Large intestine (tissue), 3 donors: ENCODE measurements at regions not wholly inside any gene's neighbourhood (a gene's known extent, or its start where the extent isn't known, plus 50 kb on each side); places are given as distances from the start of the nearest gene placed in this dataset.

Source experiments
- DNase-seq, 2 donors: peaks; one replicate each; pipeline versions ENCODE4 v3.0.0 to v3.0.0-alpha.2; 2013
- H3K27ac ChIP-seq: one replicate; pipeline ENCODE4 v1.5.1; 2013; ENCODE audit warnings: low read length
- H3K27me3 ChIP-seq: 2 replicates; pipeline ENCODE4 v1.6.1; 2013; ENCODE audit warnings: low read length; ENCODE audit not compliant: control insufficient read depth, insufficient read depth
- H3K36me3 ChIP-seq: 2 replicates; pipeline ENCODE4 v1.6.1; 2013; ENCODE audit warnings: low read length; ENCODE audit not compliant: control insufficient read depth, insufficient read depth
- H3K4me1 ChIP-seq: one replicate; pipeline ENCODE4 v1.6.1; 2013; ENCODE audit warnings: low read length; ENCODE audit not compliant: control insufficient read depth, insufficient read depth
- H3K4me3 ChIP-seq: one replicate; pipeline ENCODE4 v1.5.1; 2013; ENCODE audit warnings: low read length
- H3K9me3 ChIP-seq: one replicate; pipeline ENCODE4 v1.6.1; 2013; ENCODE audit warnings: mild to moderate bottlenecking, low read depth, low read length, moderate library complexity; ENCODE audit not compliant: control insufficient read depth
- WGBS: methylation state at CpG from one replicate; pipeline ENCODE4 v1.1.5; 2013; ENCODE audit warnings: low lambda C conversion rate; ENCODE audit not compliant: insufficient coverage; 5-methylcytosine and 5-hydroxymethylcytosine counted together

GRCh38 chr3:78398401-78398800, 1358.5 kb downstream of the ROBO2 start:
- H3K4me1 ChIP-seq: no peaks in the 10 kb centered on the region
- 80% methylated on average over 1 of the region's 2 CpGs for WGBS

GRCh38 chr3:78402720-78403119, 1362.8 kb downstream of the ROBO2 start:
- Histone ChIP-seq H3K36me3 (no peaks in the 10 kb centered on the region), H3K27me3 (no peaks in the 10 kb centered on the region), H3K4me3 (no peak overlapping the region), H3K9me3 (no peaks in the 10 kb centered on the region), H3K27ac (no peak overlapping the region), H3K4me1 (no peaks in the 10 kb centered on the region)
- no peak for DNase-seq
- no CpG with 5 or more reads among the region's 1 CpG for WGBS

More at GRCh38 chr3:78398401-78398800, 1358.5 kb downstream of the ROBO2 start:
- no peak for DNase-seq
- Histone ChIP-seq H3K9me3 (no peaks in the 10 kb centered on the region), H3K27me3 (no peaks in the 10 kb centered on the region), H3K4me3 (no peak overlapping the region), H3K36me3 (no peaks in the 10 kb centered on the region), H3K27ac (no peak overlapping the region)

GRCh38 chr3:78405745-78406144, 1362.1 kb downstream of the ROBO1 start:
- no peaks in the 10 kb centered on the region for H3K36me3 ChIP-seq
- WGBS: 72% methylated on average over 3 of the region's 3 CpGs
- H3K27me3 ChIP-seq: no peaks in the 10 kb centered on the region
- no peaks in the 10 kb centered on the region for H3K4me1 ChIP-seq
- no peak overlapping the region for H3K27ac ChIP-seq
- H3K9me3 ChIP-seq: no peaks in the 10 kb centered on the region
- no peak for DNase-seq
- no peak overlapping the region for H3K4me3 ChIP-seq

GRCh38 chr3:78406396-78406795, 1361.4 kb downstream of the ROBO1 start:
- DNase-seq: no peak
- no peaks in the 10 kb centered on the region for H3K27me3 ChIP-seq
- H3K4me1 ChIP-seq: no peaks in the 10 kb centered on the region
- no peak overlapping the region for H3K27ac ChIP-seq
- no peaks in the 10 kb centered on the region for H3K36me3 ChIP-seq
- H3K9me3 ChIP-seq: no peaks in the 10 kb centered on the region
- 100% methylated on average over 1 of the region's 2 CpGs for WGBS
- no peak overlapping the region for H3K4me3 ChIP-seq

GRCh38 chr3:78410077-78410476, 1357.7 kb downstream of the ROBO1 start:
- no peaks in the 10 kb centered on the region for H3K9me3 ChIP-seq
- DNase-seq: no peak
- no CpG with 5 or more reads among the region's 2 CpGs for WGBS
- H3K27ac ChIP-seq: no peak overlapping the region
- no peak overlapping the region for H3K4me3 ChIP-seq
- no peaks in the 10 kb centered on the region for H3K4me1 ChIP-seq
- no peaks in the 10 kb centered on the region for H3K27me3 ChIP-seq
- no peaks in the 10 kb centered on the region for H3K36me3 ChIP-seq

- no peak overlapping the region for H3K27ac ChIP-seq
- H3K36me3 ChIP-seq: no peaks in the 10 kb centered on the region
- no peaks in the 10 kb centered on the region for H3K27me3 ChIP-seq
- no peaks in the 10 kb centered on the region for H3K9me3 ChIP-seq
- DNase-seq: no peak
- no peaks in the 10 kb centered on the region for H3K4me1 ChIP-seq
- 50% methylated on average over 1 of the region's 2 CpGs for WGBS
- H3K4me3 ChIP-seq: no peak overlapping the region
Measured at GRCh38 chr3:78414261-78414660, 1353.5 kb downstream of the ROBO1 start.

- H3K9me3 ChIP-seq: no peaks in the 10 kb centered on the region
- H3K27ac ChIP-seq: no peak overlapping the region
- H3K36me3 ChIP-seq: no peaks in the 10 kb centered on the region
- no peaks in the 10 kb centered on the region for H3K4me1 ChIP-seq
- H3K4me3 ChIP-seq: no peak overlapping the region
- no peaks in the 10 kb centered on the region for H3K27me3 ChIP-seq
- peak in 1 of 2 donors; percentile 1 for DNase-seq
Measured at GRCh38 chr3:78420611-78421010, 1347.2 kb downstream of the ROBO1 start.

GRCh38 chr3:78421247-78421966, 1346.4 kb downstream of the ROBO1 start:
- no peaks in the 10 kb centered on the region for H3K4me1 ChIP-seq
- 81% methylated on average over 3 of the region's 7 CpGs for WGBS
- no peaks in the 10 kb centered on the region for H3K27me3 ChIP-seq
- no peak overlapping the region for H3K27ac ChIP-seq
- DNase-seq: no peak
- H3K36me3 ChIP-seq: no peaks in the 10 kb centered on the region
- no peaks in the 10 kb centered on the region for H3K9me3 ChIP-seq
- no peak overlapping the region for H3K4me3 ChIP-seq

GRCh38 chr3:78424656-78425055, 1343.1 kb downstream of the ROBO1 start:
- H3K27ac ChIP-seq: no peak overlapping the region
- no peaks in the 10 kb centered on the region for H3K4me1 ChIP-seq
- no peaks in the 10 kb centered on the region for H3K36me3 ChIP-seq
- no peak overlapping the region for H3K4me3 ChIP-seq
- no CpG with 5 or more reads among the region's 1 CpG for WGBS
- DNase-seq: no peak
- no peaks in the 10 kb centered on the region for H3K27me3 ChIP-seq
- no peaks in the 10 kb centered on the region for H3K9me3 ChIP-seq

GRCh38 chr3:78426454-78426853, 1341.3 kb downstream of the ROBO1 start:
- Histone ChIP-seq H3K36me3 (no peaks in the 10 kb centered on the region), H3K27ac (no peak overlapping the region), H3K4me1 (no peaks in the 10 kb centered on the region), H3K9me3 (no peaks in the 10 kb centered on the region), H3K27me3 (no peaks in the 10 kb centered on the region), H3K4me3 (no peak overlapping the region)
- DNase-seq: no peak
- 20% methylated on average over 1 of the region's 1 CpG for WGBS

- no peaks in the 10 kb centered on the region for H3K9me3 ChIP-seq
- no peak overlapping the region for H3K27ac ChIP-seq
- no peaks in the 10 kb centered on the region for H3K27me3 ChIP-seq
- H3K4me3 ChIP-seq: no peak overlapping the region
- H3K4me1 ChIP-seq: no peaks in the 10 kb centered on the region
- H3K36me3 ChIP-seq: no peaks in the 10 kb centered on the region
- no peak for DNase-seq
Measured at GRCh38 chr3:78427303-78427702, 1340.5 kb downstream of the ROBO1 start.
